Osteocyte (in vitro differentiated cells): ENCODE measurements at regions not wholly inside any gene's neighbourhood (a gene's known extent, or its start where the extent isn't known, plus 50 kb on each side); places are given as distances from the start of the nearest gene placed in this dataset.

Experiments
- DNase-seq: peaks from one replicate; pipeline ENCODE4 v3.0.0; 2021; ENCODE audit warnings: mixed read lengths; ENCODE audit not compliant: unreplicated experiment; ENCODE audit errors: extremely low spot score
- H3K27ac Mint-ChIP-seq: one replicate; pipeline ENCODE4 v1.8.0; 2021; ENCODE audit warnings: mild to moderate bottlenecking, mixed read lengths; ENCODE audit not compliant: unreplicated experiment
- H3K27me3 Mint-ChIP-seq: one replicate; pipeline ENCODE4 v1.8.0; 2021; ENCODE audit warnings: mixed read lengths; ENCODE audit not compliant: unreplicated experiment
- H3K36me3 Mint-ChIP-seq: one replicate; pipeline ENCODE4 v1.8.0; 2021; ENCODE audit warnings: mixed read lengths; ENCODE audit not compliant: unreplicated experiment
- H3K4me1 Mint-ChIP-seq: one replicate; pipeline ENCODE4 v1.8.0; 2021; ENCODE audit warnings: mixed read lengths; ENCODE audit not compliant: unreplicated experiment
- H3K4me3 Mint-ChIP-seq: one replicate; pipeline ENCODE4 v1.8.0; 2021; ENCODE audit warnings: mild to moderate bottlenecking, moderate library complexity, mixed read lengths; ENCODE audit not compliant: unreplicated experiment
- H3K9me3 Mint-ChIP-seq: one replicate; pipeline ENCODE4 v1.8.0; 2021; ENCODE audit warnings: mixed read lengths; ENCODE audit not compliant: unreplicated experiment
- TF ChIP-seq, protein P1 (sequence below): fragments of 200-600 bp; sonication (generic); IDR thresholded peaks from 2 replicates; pipeline ENCODE4 v1.5.0; 2021; ENCODE audit warnings: antibody characterized with exemption, mild to moderate bottlenecking, moderate library complexity

DNA sequence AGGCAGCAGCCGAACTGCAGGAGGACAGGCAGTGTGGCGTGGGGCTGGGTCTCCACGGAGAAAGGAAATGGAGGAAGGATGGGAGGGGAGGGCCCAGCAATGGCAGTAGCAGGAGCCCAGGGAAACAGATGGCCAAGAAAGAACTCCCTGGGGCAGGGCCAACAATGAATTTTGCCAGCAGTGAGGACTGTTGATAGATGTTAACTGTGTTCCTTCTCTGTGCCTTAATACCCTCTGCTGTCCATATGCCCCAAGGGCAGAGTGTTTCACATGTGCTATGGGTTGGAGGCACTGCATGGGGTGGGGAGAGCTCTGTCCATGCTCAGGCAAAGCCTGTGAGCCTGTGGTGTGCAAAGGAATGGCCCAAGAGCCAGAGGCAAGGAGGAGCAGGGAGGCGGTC, 70.8 kb upstream of the POMGNT2 start:
- H3K27me3 Mint-ChIP-seq, result no peaks in the 10 kb centered on the region
- peaks cover 4% of the 10 kb centered on the region for H3K9me3 Mint-ChIP-seq
- DNase-seq, result peak; percentile 63
- no peak overlapping the region for H3K4me3 Mint-ChIP-seq
- peaks cover 22% of the 10 kb centered on the region for H3K4me1 Mint-ChIP-seq
- no peak overlapping the region for H3K27ac Mint-ChIP-seq
- H3K36me3 Mint-ChIP-seq, result peaks cover 4% of the 10 kb centered on the region
- TF ChIP-seq, protein P1, sequence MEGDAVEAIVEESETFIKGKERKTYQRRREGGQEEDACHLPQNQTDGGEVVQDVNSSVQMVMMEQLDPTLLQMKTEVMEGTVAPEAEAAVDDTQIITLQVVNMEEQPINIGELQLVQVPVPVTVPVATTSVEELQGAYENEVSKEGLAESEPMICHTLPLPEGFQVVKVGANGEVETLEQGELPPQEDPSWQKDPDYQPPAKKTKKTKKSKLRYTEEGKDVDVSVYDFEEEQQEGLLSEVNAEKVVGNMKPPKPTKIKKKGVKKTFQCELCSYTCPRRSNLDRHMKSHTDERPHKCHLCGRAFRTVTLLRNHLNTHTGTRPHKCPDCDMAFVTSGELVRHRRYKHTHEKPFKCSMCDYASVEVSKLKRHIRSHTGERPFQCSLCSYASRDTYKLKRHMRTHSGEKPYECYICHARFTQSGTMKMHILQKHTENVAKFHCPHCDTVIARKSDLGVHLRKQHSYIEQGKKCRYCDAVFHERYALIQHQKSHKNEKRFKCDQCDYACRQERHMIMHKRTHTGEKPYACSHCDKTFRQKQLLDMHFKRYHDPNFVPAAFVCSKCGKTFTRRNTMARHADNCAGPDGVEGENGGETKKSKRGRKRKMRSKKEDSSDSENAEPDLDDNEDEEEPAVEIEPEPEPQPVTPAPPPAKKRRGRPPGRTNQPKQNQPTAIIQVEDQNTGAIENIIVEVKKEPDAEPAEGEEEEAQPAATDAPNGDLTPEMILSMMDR, result no peak

DNA sequence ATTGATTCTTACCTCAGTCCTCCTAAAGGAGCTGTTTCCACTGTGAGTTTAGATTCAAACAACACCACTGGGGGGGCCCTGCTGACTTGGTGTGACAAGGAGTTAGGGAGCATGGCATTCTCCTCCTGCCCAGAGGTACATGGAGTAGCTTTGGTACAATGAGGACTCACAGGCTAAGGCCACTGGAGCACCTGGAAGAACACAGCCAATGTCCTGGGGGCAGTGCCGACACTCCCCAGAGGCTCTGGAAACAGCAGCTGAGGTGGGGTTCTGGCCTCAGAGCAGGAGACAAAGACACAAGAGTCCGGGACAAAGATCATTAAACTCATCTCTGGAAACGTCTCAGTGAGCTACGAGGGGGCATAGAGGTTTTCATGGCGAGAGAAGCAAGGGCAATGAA, 69.7 kb upstream of the POMGNT2 start:
- Mint-ChIP-seq H3K4me1 (peaks cover 19% of the 10 kb centered on the region), H3K9me3 (peaks cover 4% of the 10 kb centered on the region), H3K27ac (no peak overlapping the region), H3K27me3 (no peaks in the 10 kb centered on the region), H3K4me3 (no peak overlapping the region), H3K36me3 (peaks cover 4% of the 10 kb centered on the region)
- DNase-seq, result peak; percentile 46
- TF ChIP-seq, protein P1, result no peak

DNA sequence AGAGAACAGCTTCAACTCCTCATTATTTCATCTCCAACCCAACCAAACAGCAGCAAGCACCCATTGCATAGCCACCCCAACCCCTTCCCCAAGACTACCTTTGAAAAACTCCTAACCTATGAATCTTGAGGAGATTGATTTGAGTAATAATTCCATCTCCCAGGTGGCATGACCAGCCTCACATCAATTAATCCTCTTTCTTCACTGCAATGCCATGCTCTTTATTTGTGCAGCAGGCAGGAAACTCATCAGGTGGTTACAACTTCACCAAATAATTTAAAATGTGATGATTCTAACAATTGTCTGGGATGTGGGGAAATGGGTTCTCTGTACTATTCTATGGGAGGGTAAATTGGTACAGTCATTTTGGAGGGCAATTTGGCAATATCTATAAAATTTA, 68.1 kb upstream of the POMGNT2 start:
- H3K36me3 Mint-ChIP-seq, result peaks cover 4% of the 10 kb centered on the region
- no peak overlapping the region for H3K4me3 Mint-ChIP-seq
- H3K4me1 Mint-ChIP-seq, result peaks cover 8% of the 10 kb centered on the region
- peaks cover 4% of the 10 kb centered on the region for H3K9me3 Mint-ChIP-seq
- no peaks in the 10 kb centered on the region for H3K27me3 Mint-ChIP-seq
- no peak overlapping the region for H3K27ac Mint-ChIP-seq
- TF ChIP-seq, protein P1, result no peak
- no peak for DNase-seq

DNA sequence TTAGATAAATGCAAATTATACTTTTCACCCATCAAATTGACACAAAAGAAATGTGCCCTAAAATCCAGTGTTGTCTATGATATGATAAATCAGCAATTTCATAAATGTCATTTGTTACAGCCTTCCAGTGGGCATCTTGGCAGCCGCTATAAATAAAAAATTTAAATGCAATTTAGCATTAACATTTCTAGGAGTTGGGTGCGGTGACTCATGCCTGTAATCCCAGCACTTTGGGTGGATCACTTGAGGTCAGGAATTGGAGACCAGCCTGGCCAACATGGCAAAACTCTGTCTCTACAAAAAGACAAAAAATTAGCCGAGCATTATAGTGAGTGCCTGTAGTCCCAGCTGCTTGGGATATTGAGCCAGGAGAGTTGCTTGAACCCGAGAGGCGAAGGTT, 65.9 kb upstream of the POMGNT2 start:
- peaks cover under 1% of the 10 kb centered on the region for H3K4me1 Mint-ChIP-seq
- TF ChIP-seq, protein P1, result no peak
- H3K9me3 Mint-ChIP-seq, result peaks cover 8% of the 10 kb centered on the region
- peaks cover 4% of the 10 kb centered on the region for H3K36me3 Mint-ChIP-seq
- DNase-seq, result no peak
- H3K27ac Mint-ChIP-seq, result no peak overlapping the region
- H3K27me3 Mint-ChIP-seq, result no peaks in the 10 kb centered on the region
- H3K4me3 Mint-ChIP-seq, result no peak overlapping the region

DNA sequence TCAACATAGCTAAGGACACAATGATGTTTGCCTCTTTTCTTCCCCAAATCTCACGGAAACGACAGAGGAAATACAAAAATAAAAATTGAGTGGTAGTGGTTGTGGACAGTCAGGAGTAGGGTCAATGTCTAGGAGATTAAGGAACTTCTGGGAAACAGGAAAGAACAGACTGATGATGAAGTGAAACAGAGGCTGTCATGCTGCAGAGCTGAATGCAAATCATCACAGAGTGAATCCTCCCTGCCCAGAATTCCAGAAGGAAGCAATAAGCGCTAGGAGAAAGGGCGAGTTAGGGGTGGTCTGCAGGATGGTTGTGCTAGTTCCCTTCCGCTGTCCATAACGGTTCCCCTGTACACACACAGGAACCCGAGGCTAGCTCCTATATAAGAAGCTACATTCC, 64.7 kb upstream of the POMGNT2 start:
- H3K36me3 Mint-ChIP-seq, result peaks cover 10% of the 10 kb centered on the region
- H3K9me3 Mint-ChIP-seq, result peaks cover 18% of the 10 kb centered on the region
- TF ChIP-seq, protein P1, result no peak
- DNase-seq, result no peak
- H3K27ac Mint-ChIP-seq, result no peak overlapping the region
- no peaks in the 10 kb centered on the region for H3K4me1 Mint-ChIP-seq
- no peak overlapping the region for H3K4me3 Mint-ChIP-seq
- H3K27me3 Mint-ChIP-seq, result no peaks in the 10 kb centered on the region
